Ishikawa (cell line): ENCODE measurements at regions not wholly inside any gene's neighbourhood (a gene's known extent, or its start where the extent isn't known, plus 50 kb on each side); places are given as distances from the start of the nearest gene placed in this dataset.

Experiments
- CEBPB ChIP-seq: IDR thresholded peaks from 2 replicates; pipeline ENCODE4 v1.6.1; 2012
- CREB1 ChIP-seq: IDR thresholded peaks from 2 replicates; pipeline ENCODE4 v1.6.1; 2012; ENCODE audit warnings: low read depth
- EGR1 ChIP-seq: IDR thresholded peaks from 2 replicates; pipeline ENCODE4 v1.6.1; 2012
- EP300 ChIP-seq: IDR thresholded peaks from 2 replicates; pipeline ENCODE4 v1.6.1; 2012; ENCODE audit warnings: borderline replicate concordance
- FOXM1 ChIP-seq: IDR thresholded peaks from 2 replicates; pipeline ENCODE4 v1.6.1; 2012; ENCODE audit warnings: low read depth, borderline replicate concordance
- NFIC ChIP-seq: IDR thresholded peaks from 2 replicates; pipeline ENCODE4 v1.6.1; 2012
- RAD21 ChIP-seq: IDR thresholded peaks from 2 replicates; pipeline ENCODE4 v1.6.1; 2012; ENCODE audit warnings: low read depth
- TAF1 ChIP-seq: IDR thresholded peaks from 2 replicates; pipeline ENCODE4 v1.6.1; 2012; ENCODE audit warnings: low read depth, mild to moderate bottlenecking
- TCF12 ChIP-seq: IDR thresholded peaks from 2 replicates; pipeline ENCODE4 v1.6.1; 2012; ENCODE audit warnings: low read depth
- TEAD4 ChIP-seq: IDR thresholded peaks from 2 replicates; pipeline ENCODE4 v1.6.1; 2012
- YY1 ChIP-seq: IDR thresholded peaks from 2 replicates; pipeline ENCODE4 v1.6.1; 2012; ENCODE audit warnings: low read depth
- ZBTB7A ChIP-seq: IDR thresholded peaks from 2 replicates; pipeline ENCODE4 v1.6.1; 2012; ENCODE audit warnings: low read depth
- TF ChIP-seq, protein P1 (sequence below): IDR thresholded peaks from 2 replicates; pipeline ENCODE4 v1.6.1; 2012
- TF ChIP-seq, protein P2 (sequence below): IDR thresholded peaks from 2 replicates; pipeline ENCODE4 v1.6.1; 2012
- TF ChIP-seq, protein P3 (sequence below): IDR thresholded peaks from 2 replicates; pipeline ENCODE4 v1.6.1; 2012; ENCODE audit warnings: low read depth, mild to moderate bottlenecking

DNA sequence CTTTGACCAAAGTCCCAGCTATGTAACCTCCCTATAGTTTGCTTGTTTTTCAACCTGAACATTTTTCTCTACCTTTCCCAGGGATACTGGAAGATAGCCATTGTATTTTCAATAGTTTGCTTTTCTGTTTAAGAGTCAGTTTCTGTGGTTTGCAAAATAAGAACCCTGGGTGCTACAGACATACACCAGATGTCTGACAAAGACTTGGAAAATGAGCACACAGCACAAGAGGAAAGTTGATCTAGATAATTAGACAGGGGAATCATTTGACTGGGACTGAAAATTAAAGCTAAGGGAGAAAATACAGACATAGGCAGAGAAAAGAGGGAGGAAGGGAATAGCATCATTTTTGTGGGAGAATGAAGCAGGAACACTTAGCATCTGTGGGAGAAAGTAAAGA, 218.3 kb upstream of the CNKSR2 start:
- TF ChIP-seq NFIC = no peak
- no peak for TF ChIP-seq RAD21
- TF ChIP-seq, protein P1, sequence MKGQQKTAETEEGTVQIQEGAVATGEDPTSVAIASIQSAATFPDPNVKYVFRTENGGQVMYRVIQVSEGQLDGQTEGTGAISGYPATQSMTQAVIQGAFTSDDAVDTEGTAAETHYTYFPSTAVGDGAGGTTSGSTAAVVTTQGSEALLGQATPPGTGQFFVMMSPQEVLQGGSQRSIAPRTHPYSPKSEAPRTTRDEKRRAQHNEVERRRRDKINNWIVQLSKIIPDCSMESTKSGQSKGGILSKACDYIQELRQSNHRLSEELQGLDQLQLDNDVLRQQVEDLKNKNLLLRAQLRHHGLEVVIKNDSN = no peak
- TF ChIP-seq, protein P2, sequence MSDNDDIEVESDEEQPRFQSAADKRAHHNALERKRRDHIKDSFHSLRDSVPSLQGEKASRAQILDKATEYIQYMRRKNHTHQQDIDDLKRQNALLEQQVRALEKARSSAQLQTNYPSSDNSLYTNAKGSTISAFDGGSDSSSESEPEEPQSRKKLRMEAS = no peak
- TF ChIP-seq EP300 = no peak
- no peak for TF ChIP-seq EGR1
- no peak for TF ChIP-seq TEAD4
- no peak for TF ChIP-seq YY1
- TF ChIP-seq CREB1 = no peak
- no peak for TF ChIP-seq ZBTB7A
- TF ChIP-seq CEBPB = no peak
- TF ChIP-seq FOXM1 = no peak
- no peak for TF ChIP-seq TAF1
- TF ChIP-seq TCF12 = no peak
- TF ChIP-seq, protein P3, sequence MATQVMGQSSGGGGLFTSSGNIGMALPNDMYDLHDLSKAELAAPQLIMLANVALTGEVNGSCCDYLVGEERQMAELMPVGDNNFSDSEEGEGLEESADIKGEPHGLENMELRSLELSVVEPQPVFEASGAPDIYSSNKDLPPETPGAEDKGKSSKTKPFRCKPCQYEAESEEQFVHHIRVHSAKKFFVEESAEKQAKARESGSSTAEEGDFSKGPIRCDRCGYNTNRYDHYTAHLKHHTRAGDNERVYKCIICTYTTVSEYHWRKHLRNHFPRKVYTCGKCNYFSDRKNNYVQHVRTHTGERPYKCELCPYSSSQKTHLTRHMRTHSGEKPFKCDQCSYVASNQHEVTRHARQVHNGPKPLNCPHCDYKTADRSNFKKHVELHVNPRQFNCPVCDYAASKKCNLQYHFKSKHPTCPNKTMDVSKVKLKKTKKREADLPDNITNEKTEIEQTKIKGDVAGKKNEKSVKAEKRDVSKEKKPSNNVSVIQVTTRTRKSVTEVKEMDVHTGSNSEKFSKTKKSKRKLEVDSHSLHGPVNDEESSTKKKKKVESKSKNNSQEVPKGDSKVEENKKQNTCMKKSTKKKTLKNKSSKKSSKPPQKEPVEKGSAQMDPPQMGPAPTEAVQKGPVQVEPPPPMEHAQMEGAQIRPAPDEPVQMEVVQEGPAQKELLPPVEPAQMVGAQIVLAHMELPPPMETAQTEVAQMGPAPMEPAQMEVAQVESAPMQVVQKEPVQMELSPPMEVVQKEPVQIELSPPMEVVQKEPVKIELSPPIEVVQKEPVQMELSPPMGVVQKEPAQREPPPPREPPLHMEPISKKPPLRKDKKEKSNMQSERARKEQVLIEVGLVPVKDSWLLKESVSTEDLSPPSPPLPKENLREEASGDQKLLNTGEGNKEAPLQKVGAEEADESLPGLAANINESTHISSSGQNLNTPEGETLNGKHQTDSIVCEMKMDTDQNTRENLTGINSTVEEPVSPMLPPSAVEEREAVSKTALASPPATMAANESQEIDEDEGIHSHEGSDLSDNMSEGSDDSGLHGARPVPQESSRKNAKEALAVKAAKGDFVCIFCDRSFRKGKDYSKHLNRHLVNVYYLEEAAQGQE = no peak

DNA sequence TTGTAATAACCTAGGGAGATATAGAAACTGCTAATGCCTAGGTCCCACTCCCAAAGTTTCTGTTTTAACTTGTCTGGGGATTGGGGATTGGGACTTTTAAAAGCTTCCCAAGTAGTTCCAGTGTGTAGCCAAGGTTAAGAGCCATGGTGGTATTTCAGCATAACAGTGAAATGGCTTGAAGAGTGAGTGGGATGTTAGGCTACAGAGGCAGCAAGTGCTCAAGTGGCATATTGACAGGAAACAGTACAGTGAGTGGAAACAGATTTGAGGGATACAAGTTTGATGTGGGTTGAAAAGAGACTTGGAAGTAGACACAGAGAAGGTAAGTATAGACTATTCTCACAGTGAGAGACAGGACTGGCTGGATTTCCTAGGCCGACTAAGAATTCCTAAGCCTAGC, 217.6 kb upstream of the CNKSR2 start:
- TF ChIP-seq, protein P3 = no peak
- TF ChIP-seq YY1 = no peak
- no peak for TF ChIP-seq CEBPB
- TF ChIP-seq NFIC = no peak
- TF ChIP-seq TCF12 = no peak
- no peak for TF ChIP-seq FOXM1
- TF ChIP-seq TAF1 = no peak
- TF ChIP-seq ZBTB7A = no peak
- no peak for TF ChIP-seq EP300
- TF ChIP-seq EGR1 = no peak
- no peak for TF ChIP-seq RAD21
- TF ChIP-seq, protein P1 = no peak
- no peak for TF ChIP-seq CREB1
- no peak for TF ChIP-seq TEAD4
- TF ChIP-seq, protein P2 = no peak

DNA sequence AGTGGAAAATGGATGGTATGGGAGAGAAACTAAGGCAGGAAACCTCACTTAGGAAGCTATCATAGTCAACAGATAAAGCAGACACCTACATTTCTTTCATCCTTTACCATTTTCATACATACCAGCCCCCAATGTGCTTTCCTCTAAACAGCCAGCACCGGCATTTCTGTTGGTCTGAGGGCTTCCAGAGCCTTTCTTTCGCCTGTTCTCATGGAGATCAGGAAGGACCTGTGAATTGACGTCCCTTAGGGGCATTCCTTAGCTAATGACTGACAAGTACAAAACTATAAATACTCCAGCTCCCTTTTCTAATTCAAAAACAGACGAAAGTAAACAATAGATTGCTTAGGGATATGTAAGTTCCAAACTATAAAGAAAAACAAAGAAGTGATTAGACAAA, 215.5 kb upstream of the CNKSR2 start:
- TF ChIP-seq TAF1 = no peak
- TF ChIP-seq RAD21 = no peak
- TF ChIP-seq EGR1 = no peak
- TF ChIP-seq NFIC = no peak
- no peak for TF ChIP-seq EP300
- no peak for TF ChIP-seq YY1
- TF ChIP-seq FOXM1 = no peak
- TF ChIP-seq, protein P3 = no peak
- TF ChIP-seq TCF12 = no peak
- TF ChIP-seq ZBTB7A = no peak
- TF ChIP-seq, protein P2 = no peak
- TF ChIP-seq CEBPB = no peak
- TF ChIP-seq, protein P1 = no peak
- TF ChIP-seq CREB1 = no peak
- TF ChIP-seq TEAD4 = no peak

- no peak for TF ChIP-seq YY1
- peak; percentile 93 for TF ChIP-seq TEAD4
- TF ChIP-seq EP300 = peak; percentile 47; the same call in 1 of the 2 replicates
- no peak for TF ChIP-seq CREB1
- no peak for TF ChIP-seq ZBTB7A
- TF ChIP-seq TCF12 = peak; percentile 47; the same call in 1 of the 2 replicates
- no peak for TF ChIP-seq CEBPB
- TF ChIP-seq NFIC = no peak
- TF ChIP-seq RAD21 = no peak
- TF ChIP-seq FOXM1 = no peak
Observed at GRCh38 chrX:21166272-21166982, 207.8 kb upstream of the CNKSR2 start.
